K562 (cell line): ENCODE measurements at regions not wholly inside any gene's neighbourhood (a gene's known extent, or its start where the extent isn't known, plus 50 kb on each side); places are given as distances from the start of the nearest gene placed in this dataset.

Experiments used
- C11orf30 ChIP-seq: fragments of 450-650 bp; IDR thresholded peaks from 2 replicates; pipeline ENCODE4 v1.6.1; 2016; ENCODE audit warnings: low read depth, mild to moderate bottlenecking
- ILK ChIP-seq: fragments of 450-650 bp; IDR thresholded peaks from 2 replicates; pipeline ENCODE4 v1.6.1; 2016; ENCODE audit warnings: missing genetic modification characterization, low read depth, mild to moderate bottlenecking, missing compliant biosample characterization, moderate library complexity, borderline replicate concordance
- ZNF318 ChIP-seq, 2 experiments: fragments of 450-650 bp; IDR thresholded peaks; 2 replicates each; pipeline ENCODE4 v1.6.1; 2016; ENCODE audit warnings: mild to moderate bottlenecking in 2 of 2, borderline replicate concordance in 1 of 2, low read depth in 1 of 2, moderate library complexity in 1 of 2
- TF ChIP-seq, protein P1 (sequence below): IDR thresholded peaks from 2 replicates; pipeline ENCODE4 v1.6.1; 2011; ENCODE audit not compliant: insufficient read length; ENCODE audit errors: extremely low read depth

DNA sequence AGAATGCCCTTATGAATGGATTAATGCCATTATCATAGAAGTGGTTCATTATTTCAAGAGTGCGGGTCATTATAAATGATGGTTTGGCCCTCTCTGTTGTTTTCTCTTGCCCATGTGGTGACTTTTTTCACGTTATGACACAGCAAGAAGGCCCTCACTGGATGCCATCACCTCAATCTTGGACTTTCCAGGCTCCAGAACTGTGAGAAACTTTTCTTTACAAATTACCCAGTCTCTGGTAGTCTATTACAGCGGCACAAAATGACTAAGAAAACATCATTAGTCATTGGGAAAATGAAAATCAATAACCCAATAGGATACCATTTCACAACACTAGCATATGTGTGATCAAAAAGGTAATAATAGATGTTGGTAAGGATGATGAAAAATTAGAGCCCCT lies 119.0 kb upstream of the LPP start (continued):
- TF ChIP-seq ZNF318 (IDR thresholded peaks at IDR 0.05; ENCODE audit: borderline replicate concordance in 1 of 2, low read depth in 1 of 2) (no peak), ILK (no peak), C11orf30 (no peak)
- TF ChIP-seq, protein P1, sequence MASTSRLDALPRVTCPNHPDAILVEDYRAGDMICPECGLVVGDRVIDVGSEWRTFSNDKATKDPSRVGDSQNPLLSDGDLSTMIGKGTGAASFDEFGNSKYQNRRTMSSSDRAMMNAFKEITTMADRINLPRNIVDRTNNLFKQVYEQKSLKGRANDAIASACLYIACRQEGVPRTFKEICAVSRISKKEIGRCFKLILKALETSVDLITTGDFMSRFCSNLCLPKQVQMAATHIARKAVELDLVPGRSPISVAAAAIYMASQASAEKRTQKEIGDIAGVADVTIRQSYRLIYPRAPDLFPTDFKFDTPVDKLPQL: no peak
